Kidney (tissue), 13 donors: ENCODE measurements at regions not wholly inside any gene's neighbourhood (a gene's known extent, or its start where the extent isn't known, plus 50 kb on each side); places are given as distances from the start of the nearest gene placed in this dataset.

Experiments used
- DNase-seq, 5 donors: peaks; one replicate each; pipeline ENCODE4 v3.0.0-alpha.2; 2013 to 2020
- FAIRE-seq: peaks from 2 replicates; lab custom pipeline; 2012; peaks lifted over from hg19 to GRCh38; lab: Jason Lieb, UNC
- H3K27ac ChIP-seq, 2 donors: one replicate each; pipeline ENCODE4 v1.7.0; 2013; ENCODE audit warnings: low read depth in 2 of 2, low read length in 2 of 2, inconsistent platforms in 1 of 2
- H3K27me3 ChIP-seq: one replicate; pipeline ENCODE4 v1.7.1; 2013; ENCODE audit warnings: low read length, inconsistent platforms; ENCODE audit not compliant: control insufficient read depth, insufficient read depth
- H3K36me3 ChIP-seq, 3 donors: one replicate each; pipeline versions ENCODE4 v1.7.0 to v1.7.1; 2013; ENCODE audit warnings: low read length in 3 of 3, control low read depth in 1 of 3, inconsistent platforms in 1 of 3; ENCODE audit not compliant: insufficient read depth in 3 of 3, control insufficient read depth in 2 of 3
- H3K4me1 ChIP-seq, 3 donors: one replicate each; pipeline versions ENCODE4 v1.7.0 to v1.7.1; 2013; ENCODE audit warnings: low read length in 3 of 3, inconsistent platforms in 1 of 3, low read depth in 1 of 3; ENCODE audit not compliant: control insufficient read depth in 2 of 3, insufficient read depth in 2 of 3
- H3K4me3 ChIP-seq, 3 donors: one replicate each; pipeline versions ENCODE4 v1.7.0 to v1.8.1; 2013; ENCODE audit warnings: low read length in 3 of 3, control low read depth in 1 of 3, inconsistent platforms in 1 of 3
- H3K9ac ChIP-seq, 3 donors: one replicate each; pipeline versions ENCODE4 v1.7.0 to v1.7.1; 2013; ENCODE audit warnings: low read length in 3 of 3, control low read depth in 1 of 3, inconsistent platforms in 1 of 3
- H3K9me3 ChIP-seq, 3 donors: one replicate each; pipeline versions ENCODE4 v1.7.0 to v1.7.1; 2013; ENCODE audit warnings: low read length in 3 of 3, control low read depth in 1 of 3, inconsistent platforms in 1 of 3; ENCODE audit not compliant: control insufficient read depth in 2 of 3, insufficient read depth in 1 of 3
- CTCF ChIP-seq: IDR thresholded peaks from 3 replicates; pipeline ENCODE4 v1.5.1; 2012; ENCODE audit warnings: mild to moderate bottlenecking, moderate library complexity, borderline replicate concordance; ENCODE audit not compliant: insufficient read depth; ENCODE audit errors: extremely low read depth
- intact Hi-C: fragments of 100-400 bp; cut with DNase I; formaldehyde crosslinking; loops from one replicate; pipeline ENCODE4 v1.11.1; 2022
- donor health status: control.
- donor health status: control.
- donor health status: control.
- donor health status: control.
- donor health status: control.
- donor health status: DM: yes; HTN: yes; CAD: no.
- donor health status: Normal renal cell carcinoma (clear cell type).

- Histone ChIP-seq H3K4me1 (no peaks in the 10 kb centered on the region), H3K27me3 (no peaks in the 10 kb centered on the region), H3K9me3 (no peaks in the 10 kb centered on the region), H3K27ac (no peak overlapping the region), H3K9ac (no peak overlapping the region), H3K36me3 (no peaks in the 10 kb centered on the region), H3K4me3 (no peak overlapping the region)
- TF ChIP-seq CTCF = no peak
- intact Hi-C loops = no loop called here
- no peak for FAIRE-seq
- no peak for DNase-seq
Observed at GRCh38 chr16:55078699-55079410, 148.2 kb downstream of the IRX5 start.

DNA sequence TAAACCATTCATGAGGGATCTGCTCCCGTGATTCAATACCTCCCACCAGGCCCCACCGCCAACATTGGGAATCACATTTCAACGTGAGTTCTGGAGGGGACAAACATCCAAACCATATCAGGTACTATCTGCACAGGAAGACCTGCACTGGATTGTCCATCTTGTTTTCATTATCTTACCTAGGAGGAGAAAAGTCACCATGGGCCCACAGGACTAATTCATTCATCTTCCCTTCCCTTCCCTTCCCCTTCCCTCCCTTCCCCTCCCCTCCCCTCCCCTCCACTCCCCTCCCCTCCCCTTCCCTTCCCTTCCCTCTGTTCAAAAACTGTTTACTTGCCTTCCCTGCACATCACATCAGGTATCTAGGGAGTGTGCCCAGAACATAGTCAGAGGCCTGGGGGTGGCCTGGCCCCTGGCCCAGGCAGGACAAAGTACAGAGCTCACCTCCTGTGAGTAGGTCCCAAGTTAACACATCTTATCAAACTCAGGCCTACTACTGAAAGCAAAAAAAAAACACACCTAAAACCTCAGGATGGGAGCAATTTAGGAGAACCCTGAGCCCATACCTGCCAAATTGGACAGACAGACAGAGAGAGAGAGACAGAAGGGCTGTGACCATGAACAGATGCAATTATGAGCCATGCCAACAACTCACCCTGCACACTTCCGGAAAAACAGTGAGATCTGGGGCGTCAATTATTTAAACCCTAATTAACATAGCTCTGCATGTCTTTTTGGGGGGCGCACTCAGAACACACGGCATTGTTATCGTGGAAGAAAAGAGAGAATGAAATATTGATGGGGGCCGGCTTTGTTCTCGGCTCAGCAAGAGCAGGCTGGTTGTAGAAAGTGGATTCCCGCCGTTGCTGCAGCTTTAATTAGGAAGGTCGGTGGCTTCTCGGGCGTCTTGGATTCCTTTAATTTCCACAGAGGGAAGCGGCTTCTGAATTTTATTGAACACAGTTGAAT lies 151.2 kb downstream of the IRX5 start:
- no peak overlapping the region for H3K27ac ChIP-seq
- intact Hi-C loops = no loop called here
- FAIRE-seq (no peak), DNase-seq (peak in 1 of 5 donors; percentile 6)
- H3K4me3 ChIP-seq = no peak overlapping the region
- no peaks in the 10 kb centered on the region for H3K9me3 ChIP-seq
- no peak overlapping the region for H3K9ac ChIP-seq
- no peaks in the 10 kb centered on the region for H3K4me1 ChIP-seq
- no peaks in the 10 kb centered on the region for H3K36me3 ChIP-seq
- TF ChIP-seq CTCF = no peak
- no peaks in the 10 kb centered on the region for H3K27me3 ChIP-seq

GRCh38 chr16:55082591-55082976 lies 151.9 kb downstream of the IRX5 start:
- Histone ChIP-seq H3K4me1 (no peaks in the 10 kb centered on the region), H3K36me3 (no peaks in the 10 kb centered on the region), H3K27me3 (no peaks in the 10 kb centered on the region), H3K9me3 (no peaks in the 10 kb centered on the region), H3K27ac (no peak overlapping the region), H3K4me3 (no peak overlapping the region), H3K9ac (no peak overlapping the region)
- DNase-seq (no peak), FAIRE-seq (no peak)
- intact Hi-C loops = no loop called here
- no peak for TF ChIP-seq CTCF
